ENCODE measurements at regions not wholly inside any gene's neighbourhood (a gene's known extent, or its start where the extent isn't known, plus 50 kb on each side); places are given as distances from the start of the nearest gene placed in this dataset.

DNA sequence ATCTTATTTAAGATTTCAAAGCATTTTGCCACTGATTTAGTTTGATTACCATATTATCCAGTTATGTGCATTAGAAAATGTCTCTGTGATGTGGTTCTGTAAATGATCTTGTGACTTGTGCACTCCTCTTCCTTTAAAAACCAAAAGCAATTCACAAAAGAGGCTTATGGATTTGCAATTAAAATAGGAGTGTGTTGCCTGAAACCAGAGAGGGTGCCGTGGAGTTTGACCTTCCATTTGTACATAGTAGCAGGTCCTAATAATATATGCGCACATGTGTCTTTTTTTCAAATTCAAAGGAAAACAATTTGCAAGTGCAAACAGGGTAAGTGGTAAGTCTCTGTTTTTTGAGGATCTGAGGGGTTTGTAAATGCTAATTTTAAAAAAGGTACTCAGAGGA lies 470.9 kb downstream of the VRK1 start:
- intact Hi-C loops (cut with DNase I), result no loop called here
- DNase-seq (ENCODE audit: low spot score), result no peak
- no peaks in the 10 kb centered on the region for H3K27me3 ChIP-seq (replicated peaks; ENCODE audit: insufficient read depth)
- no peaks in the 10 kb centered on the region for H3K9me3 ChIP-seq
- no peaks in the 10 kb centered on the region for H3K36me3 ChIP-seq
- H3K4me1 ChIP-seq (replicated peaks), result no peaks in the 10 kb centered on the region
- WGBS, result 62% methylated on average over 2 of the region's 2 CpGs
- TF ChIP-seq POLR2AphosphoS5 (IDR thresholded peaks at IDR 0.05) (no peak), POLR2A (IDR thresholded peaks at IDR 0.05) (no peak)
- TF ChIP-seq, protein P1, sequence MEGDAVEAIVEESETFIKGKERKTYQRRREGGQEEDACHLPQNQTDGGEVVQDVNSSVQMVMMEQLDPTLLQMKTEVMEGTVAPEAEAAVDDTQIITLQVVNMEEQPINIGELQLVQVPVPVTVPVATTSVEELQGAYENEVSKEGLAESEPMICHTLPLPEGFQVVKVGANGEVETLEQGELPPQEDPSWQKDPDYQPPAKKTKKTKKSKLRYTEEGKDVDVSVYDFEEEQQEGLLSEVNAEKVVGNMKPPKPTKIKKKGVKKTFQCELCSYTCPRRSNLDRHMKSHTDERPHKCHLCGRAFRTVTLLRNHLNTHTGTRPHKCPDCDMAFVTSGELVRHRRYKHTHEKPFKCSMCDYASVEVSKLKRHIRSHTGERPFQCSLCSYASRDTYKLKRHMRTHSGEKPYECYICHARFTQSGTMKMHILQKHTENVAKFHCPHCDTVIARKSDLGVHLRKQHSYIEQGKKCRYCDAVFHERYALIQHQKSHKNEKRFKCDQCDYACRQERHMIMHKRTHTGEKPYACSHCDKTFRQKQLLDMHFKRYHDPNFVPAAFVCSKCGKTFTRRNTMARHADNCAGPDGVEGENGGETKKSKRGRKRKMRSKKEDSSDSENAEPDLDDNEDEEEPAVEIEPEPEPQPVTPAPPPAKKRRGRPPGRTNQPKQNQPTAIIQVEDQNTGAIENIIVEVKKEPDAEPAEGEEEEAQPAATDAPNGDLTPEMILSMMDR (IDR thresholded peaks at IDR 0.05), result no peak
- H3K27ac ChIP-seq, result no peak overlapping the region
- H3K4me3 ChIP-seq, result no peak overlapping the region

DNA sequence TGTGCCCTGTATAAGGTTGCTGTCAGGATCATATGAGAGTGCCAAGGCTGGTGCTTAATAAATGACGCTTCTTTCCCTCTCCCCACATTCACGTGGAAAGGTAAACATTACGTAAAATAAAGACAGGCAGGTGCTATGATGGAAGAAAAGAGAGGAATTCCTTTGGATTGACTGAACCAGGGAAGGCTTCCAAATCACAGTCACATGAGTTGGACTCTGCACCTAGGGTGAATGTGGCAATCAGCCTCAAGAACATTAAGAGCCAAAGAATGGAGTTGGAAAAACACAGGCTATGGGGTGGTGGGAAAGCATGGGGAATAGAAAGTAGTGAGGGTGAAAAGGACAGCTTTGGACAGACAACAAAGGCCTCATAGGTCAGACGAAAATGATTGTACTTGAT lies 473.1 kb downstream of the VRK1 start:
- H3K27me3 ChIP-seq (replicated peaks; ENCODE audit: insufficient read depth), result no peaks in the 10 kb centered on the region
- H3K36me3 ChIP-seq, result no peaks in the 10 kb centered on the region
- H3K4me3 ChIP-seq, result no peak overlapping the region
- no peaks in the 10 kb centered on the region for H3K4me1 ChIP-seq (replicated peaks)
- no peaks in the 10 kb centered on the region for H3K9me3 ChIP-seq
- intact Hi-C loops (cut with DNase I), result no loop called here
- no peak overlapping the region for H3K27ac ChIP-seq
- TF ChIP-seq POLR2A (IDR thresholded peaks at IDR 0.05), result no peak
- TF ChIP-seq, protein P1 (IDR thresholded peaks at IDR 0.05), result no peak
- no peak for TF ChIP-seq POLR2AphosphoS5 (IDR thresholded peaks at IDR 0.05)
- WGBS, result 56% methylated on average over 4 of the region's 4 CpGs
- no peak for DNase-seq (ENCODE audit: low spot score)

DNA sequence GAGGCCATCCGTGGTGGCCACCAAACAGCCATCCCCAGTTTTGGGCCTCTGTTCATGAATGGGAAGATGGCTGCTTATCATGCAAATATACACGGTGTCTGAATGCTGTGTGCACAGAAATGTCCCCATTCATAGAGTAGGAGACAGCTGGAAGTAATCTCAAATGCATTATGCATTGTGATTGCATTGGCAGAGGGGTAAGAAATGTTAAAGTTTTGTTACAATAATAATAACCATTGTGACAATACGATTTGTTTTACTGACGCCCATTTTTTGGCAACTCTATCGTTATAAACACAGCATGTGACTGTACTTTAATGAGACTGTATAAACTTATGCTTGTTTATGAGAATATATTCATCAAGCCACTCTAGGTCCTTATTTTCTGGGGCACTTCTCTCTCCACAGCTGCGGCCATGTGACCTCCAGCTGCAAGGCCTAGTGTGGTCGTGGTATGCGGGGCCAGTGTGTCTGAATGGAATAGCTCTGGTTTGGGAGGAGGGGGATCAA lies 474.3 kb downstream of the VRK1 start:
- TF ChIP-seq POLR2AphosphoS5 (IDR thresholded peaks at IDR 0.05), result no peak
- TF ChIP-seq, protein P1 (IDR thresholded peaks at IDR 0.05), result no peak
- TF ChIP-seq POLR2A (IDR thresholded peaks at IDR 0.05), result no peak
- Histone ChIP-seq H3K27ac (no peak overlapping the region), H3K27me3 (replicated peaks; ENCODE audit: insufficient read depth) (no peaks in the 10 kb centered on the region), H3K4me1 (replicated peaks) (no peaks in the 10 kb centered on the region), H3K9me3 (no peaks in the 10 kb centered on the region), H3K4me3 (no peak overlapping the region), H3K36me3 (no peaks in the 10 kb centered on the region)
- no peak for DNase-seq (ENCODE audit: low spot score)
- 66% methylated on average over 8 of the region's 8 CpGs for WGBS
- intact Hi-C loops (cut with DNase I), result no loop called here

GRCh38 chr14:97273540-97273939 lies 476.4 kb downstream of the VRK1 start:
- Histone ChIP-seq H3K4me3 (no peak overlapping the region), H3K4me1 (replicated peaks) (no peaks in the 10 kb centered on the region), H3K27ac (no peak overlapping the region), H3K27me3 (replicated peaks; ENCODE audit: insufficient read depth) (no peaks in the 10 kb centered on the region), H3K36me3 (no peaks in the 10 kb centered on the region), H3K9me3 (no peaks in the 10 kb centered on the region)
- intact Hi-C loops (cut with DNase I), result no loop called here
- TF ChIP-seq, protein P1 (IDR thresholded peaks at IDR 0.05), result no peak
- DNase-seq (ENCODE audit: low spot score), result no peak
- WGBS, result 64% methylated on average over 4 of the region's 4 CpGs

DNA sequence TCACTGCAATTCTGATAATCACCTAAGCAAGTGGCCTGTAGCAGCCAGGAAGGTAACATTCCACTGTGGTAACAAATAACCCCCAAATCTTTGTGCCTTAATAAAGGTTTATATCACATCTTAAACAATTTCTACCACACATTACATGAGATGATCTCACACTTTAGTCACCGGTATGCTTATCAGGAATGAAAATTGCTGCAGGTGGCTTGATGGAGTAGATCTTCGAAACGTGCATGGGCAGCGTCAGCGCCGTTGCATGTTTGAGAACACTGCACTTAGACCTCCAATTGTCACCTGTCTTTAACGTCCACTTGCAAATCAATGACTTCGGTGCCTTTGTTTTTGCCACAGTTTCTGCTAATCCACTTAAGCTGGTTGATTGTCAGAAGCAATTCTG lies 477.4 kb downstream of the VRK1 start:
- H3K4me3 ChIP-seq, result no peak overlapping the region
- H3K27me3 ChIP-seq (replicated peaks; ENCODE audit: insufficient read depth), result no peaks in the 10 kb centered on the region
- no peak overlapping the region for H3K27ac ChIP-seq
- intact Hi-C loops (cut with DNase I), result no loop called here
- no peaks in the 10 kb centered on the region for H3K36me3 ChIP-seq
- no peaks in the 10 kb centered on the region for H3K4me1 ChIP-seq (replicated peaks)
- TF ChIP-seq POLR2A (IDR thresholded peaks at IDR 0.05) (no peak), POLR2AphosphoS5 (IDR thresholded peaks at IDR 0.05) (no peak)
- TF ChIP-seq, protein P1 (IDR thresholded peaks at IDR 0.05), result no peak
- H3K9me3 ChIP-seq, result no peaks in the 10 kb centered on the region
- WGBS, result 80% methylated on average over 8 of the region's 8 CpGs
- DNase-seq (ENCODE audit: low spot score), result no peak

Measured in prostate gland (tissue), 2 donors.